Endothelial cell of umbilical vein (primary cell): ENCODE measurements at regions not wholly inside any gene's neighbourhood (a gene's known extent, or its start where the extent isn't known, plus 50 kb on each side); places are given as distances from the start of the nearest gene placed in this dataset.

Experiments used
- BruUV-seq: library from RNA; stranded (reverse); fragments of 400-500 nt; replicated peaks from 2 replicates; lab custom pipeline; 2021; lab: Mats Ljungman, UMichigan
- CTCF ChIA-PET: fragments of 300-600, 350-600 bp; sonication (Branson Sonifier 250); formaldehyde crosslinking; loops from one replicate; lab custom pipeline; 2021; ENCODE audit warnings: antibody characterized with exemption, inconsistent platforms; lab: Charles Lee
- POLR2A ChIA-PET: fragments of 300-600, 350-600 bp; sonication (Branson Sonifier 250); formaldehyde crosslinking; loops from one replicate; lab custom pipeline; 2021; ENCODE audit warnings: antibody characterized with exemption, inconsistent platforms; lab: Charles Lee
- DNase-seq: peaks from one replicate; pipeline ENCODE4 v3.0.0-alpha.2; 2011; ENCODE audit warnings: low read depth, low spot score
- FAIRE-seq: peaks from 2 replicates; lab custom pipeline; 2011; peaks lifted over from hg19 to GRCh38; lab: Jason Lieb, UNC
- H2AFZ ChIP-seq: 2 replicates; pipeline ENCODE4 v1.6.0; 2012; ENCODE audit warnings: low read depth, low read length, control low read depth, inconsistent platforms
- H3K27ac ChIP-seq: 2 replicates; pipeline ENCODE4 v1.5.1; 2011; ENCODE audit warnings: low read depth, mild to moderate bottlenecking, control low read depth, low read length, moderate library complexity; ENCODE audit not compliant: insufficient read depth
- H3K27me3 ChIP-seq, 2 experiments: 2 replicates each; pipeline versions ENCODE4 v1.6.0 to v1.6.1; 2011; ENCODE audit warnings: low read length in 2 of 2, mixed read lengths in 1 of 2; ENCODE audit not compliant: control insufficient read depth in 2 of 2, insufficient read depth in 2 of 2
- H3K36me3 ChIP-seq, 2 experiments: 2 replicates in 1 of 2; 3 replicates in 1 of 2; pipeline ENCODE4 v1.5.1; 2011; ENCODE audit warnings: low read length in 2 of 2, mild to moderate bottlenecking in 1 of 2, moderate library complexity in 1 of 2; ENCODE audit not compliant: control insufficient read depth in 2 of 2, insufficient read depth in 2 of 2; ENCODE audit errors: extremely low read depth in 1 of 2
- H3K4me1 ChIP-seq: 3 replicates; pipeline ENCODE4 v1.5.1; 2011; ENCODE audit warnings: mild to moderate bottlenecking, low read length; ENCODE audit not compliant: control insufficient read depth, insufficient read depth; ENCODE audit errors: extremely low read depth
- H3K4me2 ChIP-seq: 2 replicates; pipeline ENCODE4 v1.6.1; 2011; ENCODE audit warnings: low read length, control low read depth, mixed read lengths; ENCODE audit not compliant: insufficient read depth
- H3K4me3 ChIP-seq, 3 experiments: fragments of 200-600 bp in 1 of 3; sonication (generic), shearing (Covaris generic) in 1 of 3; replicated peaks in 1 of 3; 2 replicates each; pipeline ENCODE4 v1.5.1; 2011 to 2016; ENCODE audit warnings: control low read depth in 3 of 3, low read length in 3 of 3, mild to moderate bottlenecking in 2 of 3, inconsistent platforms in 1 of 3, low read depth in 1 of 3, moderate library complexity in 1 of 3; ENCODE audit not compliant: insufficient read depth in 1 of 3
- H3K79me2 ChIP-seq: 2 replicates; pipeline ENCODE4 v1.6.0; 2012; ENCODE audit warnings: low read length, inconsistent platforms; ENCODE audit not compliant: control insufficient read depth, insufficient read depth
- H3K9ac ChIP-seq: replicated peaks from 2 replicates; pipeline ENCODE3; 2011; ENCODE audit warnings: low read length, control low read depth; ENCODE audit not compliant: insufficient read depth; ENCODE audit errors: extremely low read depth
- H3K9me1 ChIP-seq: replicated peaks from 3 replicates; pipeline ENCODE4 v1.6.0; 2011; ENCODE audit warnings: mild to moderate bottlenecking, low read length; ENCODE audit not compliant: control insufficient read depth, insufficient read depth; ENCODE audit errors: extremely low read depth
- H3K9me3 ChIP-seq: replicated peaks from 2 replicates; pipeline ENCODE4 v1.5.1; 2012; ENCODE audit warnings: low read length, inconsistent platforms; ENCODE audit not compliant: control insufficient read depth, insufficient read depth
- H4K20me1 ChIP-seq: replicated peaks from 2 replicates; pipeline ENCODE3; 2011; ENCODE audit warnings: mild to moderate bottlenecking, low read length; ENCODE audit not compliant: control insufficient read depth, insufficient read depth; ENCODE audit errors: extremely low read depth
- EZH2 ChIP-seq: IDR thresholded peaks from 2 replicates; pipeline ENCODE4 v1.6.1; 2012; ENCODE audit warnings: borderline replicate concordance, low read depth, mild to moderate bottlenecking, moderate library complexity, low read length, inconsistent platforms; ENCODE audit not compliant: severe bottlenecking
- FOS ChIP-seq: IDR thresholded peaks from 2 replicates; pipeline ENCODE4 v1.6.1; 2011; ENCODE audit warnings: mild to moderate bottlenecking, low read length, moderate library complexity, borderline replicate concordance; ENCODE audit not compliant: insufficient read depth
- GATA2 ChIP-seq: IDR thresholded peaks from 2 replicates; pipeline ENCODE4 v1.7.0; 2011; ENCODE audit warnings: low read depth, mild to moderate bottlenecking, moderate library complexity, mixed read lengths, low read length; ENCODE audit not compliant: insufficient read length, insufficient read depth
- JUN ChIP-seq: IDR thresholded peaks from 2 replicates; pipeline ENCODE4 v1.6.1; 2011; ENCODE audit warnings: borderline replicate concordance, low read depth; ENCODE audit not compliant: insufficient read length, insufficient read depth
- MAX ChIP-seq: IDR thresholded peaks from 2 replicates; pipeline ENCODE4 v1.6.1; 2011; ENCODE audit not compliant: insufficient read depth, insufficient read length
- MYC ChIP-seq: IDR thresholded peaks from one replicate; pipeline ENCODE4 v1.6.1; 2011; ENCODE audit warnings: mild to moderate bottlenecking, low read depth, low read length
- POLR2A ChIP-seq: IDR thresholded peaks from 2 replicates; pipeline ENCODE4 v1.6.1; 2012; ENCODE audit warnings: low read depth, mild to moderate bottlenecking, control low read depth, low read length
- POLR2AphosphoS5 ChIP-seq: IDR thresholded peaks from 2 replicates; pipeline ENCODE4 v1.6.1; 2012; ENCODE audit warnings: low read depth, mild to moderate bottlenecking, control low read depth, low read length, moderate library complexity; ENCODE audit not compliant: insufficient read depth
- dilution Hi-C: fragments of 300-500 bp; cut with MboI; formaldehyde crosslinking; loops from one replicate; pipeline ENCODE4 v1.15.0; 2019; ENCODE audit warnings: low sequenced_read_pairs; ENCODE audit not compliant: extremely low pct_ligation_motif_present
- intact Hi-C: fragments of 100-400 bp; cut with micrococcal nuclease; formaldehyde crosslinking; loops from one replicate; pipeline ENCODE4 v1.10.0; 2022
- TF ChIP-seq, protein P1 (sequence below), 2 donors: IDR thresholded peaks; 1 replicate in 1 of 2; 2 replicates in 1 of 2; pipeline ENCODE4 v1.5.1; 2011; ENCODE audit warnings: low read length in 2 of 2, mild to moderate bottlenecking in 2 of 2, moderate library complexity in 2 of 2, control low read depth in 1 of 2, inconsistent platforms in 1 of 2, low read depth in 1 of 2; ENCODE audit not compliant: insufficient read depth in 1 of 2; ENCODE audit errors: extremely low read depth in 1 of 2

GRCh38 chr4:146061610-146062334, 113.7 kb upstream of the LSM6 start:
- Histone ChIP-seq H3K9ac (no peak overlapping the region), H3K27ac (no peak overlapping the region), H3K4me3 (no peak overlapping the region), H4K20me1 (no peaks in the 10 kb centered on the region), H3K36me3 (no peaks in the 10 kb centered on the region), H3K27me3 (no peaks in the 10 kb centered on the region), H2AFZ (no peak overlapping the region), H3K9me1 (no peaks in the 10 kb centered on the region), H3K4me2 (no peak overlapping the region), H3K4me1 (no peaks in the 10 kb centered on the region), H3K79me2 (no peaks in the 10 kb centered on the region), H3K9me3 (no peaks in the 10 kb centered on the region)
- ChIA-PET POLR2A (no interaction called here), CTCF (no interaction called here)
- DNase-seq (no peak), FAIRE-seq (no peak)
- intact Hi-C loops (no loop called here), dilution Hi-C loops (no loop called here)
- no peak for TF ChIP-seq MAX
- TF ChIP-seq POLR2AphosphoS5 = no peak
- no peak for TF ChIP-seq GATA2
- no peak for TF ChIP-seq FOS
- no peak for TF ChIP-seq JUN
- TF ChIP-seq POLR2A = no peak
- no peak for TF ChIP-seq MYC
- TF ChIP-seq EZH2 = no peak
- TF ChIP-seq, protein P1, sequence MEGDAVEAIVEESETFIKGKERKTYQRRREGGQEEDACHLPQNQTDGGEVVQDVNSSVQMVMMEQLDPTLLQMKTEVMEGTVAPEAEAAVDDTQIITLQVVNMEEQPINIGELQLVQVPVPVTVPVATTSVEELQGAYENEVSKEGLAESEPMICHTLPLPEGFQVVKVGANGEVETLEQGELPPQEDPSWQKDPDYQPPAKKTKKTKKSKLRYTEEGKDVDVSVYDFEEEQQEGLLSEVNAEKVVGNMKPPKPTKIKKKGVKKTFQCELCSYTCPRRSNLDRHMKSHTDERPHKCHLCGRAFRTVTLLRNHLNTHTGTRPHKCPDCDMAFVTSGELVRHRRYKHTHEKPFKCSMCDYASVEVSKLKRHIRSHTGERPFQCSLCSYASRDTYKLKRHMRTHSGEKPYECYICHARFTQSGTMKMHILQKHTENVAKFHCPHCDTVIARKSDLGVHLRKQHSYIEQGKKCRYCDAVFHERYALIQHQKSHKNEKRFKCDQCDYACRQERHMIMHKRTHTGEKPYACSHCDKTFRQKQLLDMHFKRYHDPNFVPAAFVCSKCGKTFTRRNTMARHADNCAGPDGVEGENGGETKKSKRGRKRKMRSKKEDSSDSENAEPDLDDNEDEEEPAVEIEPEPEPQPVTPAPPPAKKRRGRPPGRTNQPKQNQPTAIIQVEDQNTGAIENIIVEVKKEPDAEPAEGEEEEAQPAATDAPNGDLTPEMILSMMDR (IDR thresholded peaks at IDR 0.05; ENCODE audit: extremely low read depth in 1 of 2, insufficient read depth in 1 of 2, low read depth in 1 of 2, low read length in 2 of 2) = no peak
- BruUV-seq = no TSS peak
